ENCODE measurements at regions not wholly inside any gene's neighbourhood (a gene's known extent, or its start where the extent isn't known, plus 50 kb on each side); places are given as distances from the start of the nearest gene placed in this dataset.

DNA sequence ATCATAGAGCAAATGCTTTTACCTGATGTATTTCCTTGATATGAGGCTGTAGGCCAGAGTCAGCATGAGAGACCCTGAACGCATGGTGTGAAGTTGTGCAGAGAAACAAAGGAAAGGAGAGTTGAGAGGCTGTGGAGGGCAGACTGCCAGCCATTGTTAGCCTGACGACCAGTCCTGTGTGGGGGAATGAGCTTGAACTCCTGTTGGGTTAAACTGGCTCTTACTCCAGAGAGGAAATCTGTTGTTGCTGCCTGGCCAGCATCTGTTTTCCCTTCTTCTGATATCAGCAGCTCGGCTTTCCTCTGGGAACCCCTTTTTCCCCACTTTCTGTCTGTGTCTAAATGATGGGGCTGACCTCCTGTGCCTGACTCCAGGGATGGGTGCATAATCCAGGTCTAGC is 158.2 kb upstream of the ZFP64 start:
- TF ChIP-seq POLR2A (IDR thresholded peaks at IDR 0.05; ENCODE audit: low read depth, low read length) (no peak), PAX5 (IDR thresholded peaks at IDR 0.05; ENCODE audit: insufficient read depth, low read length, severe bottlenecking) (no peak), TAF1 (IDR thresholded peaks at IDR 0.05; ENCODE audit: low read depth, low read length) (no peak), POU2F2 (IDR thresholded peaks at IDR 0.05; ENCODE audit: low read depth, low read length) (no peak)
- FAIRE-seq: no peak

DNA sequence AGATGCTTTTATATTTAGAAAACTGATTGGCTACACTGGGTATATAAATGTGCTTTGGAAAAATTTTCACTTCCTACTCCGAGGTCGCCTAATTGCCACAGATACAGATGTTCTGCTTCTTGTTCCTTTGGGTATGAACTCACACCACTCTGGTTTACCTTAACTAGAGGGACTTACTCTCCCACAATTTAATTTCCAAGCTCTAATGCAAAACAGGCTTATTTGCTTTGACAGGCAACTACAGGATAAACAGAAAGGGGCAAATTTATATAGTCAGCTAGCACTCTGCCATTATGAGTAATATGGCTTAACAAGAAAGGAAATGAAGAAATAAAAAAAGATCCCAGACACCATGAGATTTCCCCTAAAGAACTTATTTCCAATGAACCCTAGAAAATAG is 156.9 kb upstream of the ZFP64 start:
- FAIRE-seq (no peak), DNase-seq (ENCODE audit: insufficient read length, low spot score) (no peak)

More for the DNA sequence above, 158.2 kb upstream of the ZFP64 start:
- DNase-seq (ENCODE audit: insufficient read length, low spot score): no peak

DNA sequence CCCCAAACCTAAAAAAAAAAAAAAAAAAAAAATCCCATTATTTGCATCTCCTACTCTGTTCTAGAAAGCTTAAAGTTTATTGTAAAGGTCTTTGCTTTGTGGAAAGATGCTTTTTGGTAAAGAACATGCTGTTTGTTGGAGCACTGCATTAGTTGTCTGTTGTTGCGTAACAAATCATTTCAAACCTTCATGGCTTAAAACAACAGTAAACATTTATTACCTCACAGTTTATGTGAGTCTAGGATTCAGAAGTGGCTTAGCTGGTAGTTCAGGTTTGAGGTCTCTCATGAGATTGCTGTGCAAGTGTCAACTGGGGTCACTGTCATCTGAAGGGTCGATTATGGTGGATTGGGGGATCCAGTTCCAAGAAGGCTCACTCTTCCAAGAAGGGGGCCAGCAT is 155.2 kb upstream of the ZFP64 start:
- no peak for FAIRE-seq
- TF ChIP-seq POU2F2 (IDR thresholded peaks at IDR 0.05; ENCODE audit: low read depth, low read length) (no peak), TAF1 (IDR thresholded peaks at IDR 0.05; ENCODE audit: low read depth, low read length) (no peak), POLR2A (IDR thresholded peaks at IDR 0.05; ENCODE audit: low read depth, low read length) (no peak), SPI1 (IDR thresholded peaks at IDR 0.05; ENCODE audit: low read depth, low read length) (no peak), PAX5 (IDR thresholded peaks at IDR 0.05; ENCODE audit: insufficient read depth, low read length, severe bottlenecking) (no peak), POLR2AphosphoS5 (IDR thresholded peaks at IDR 0.05; ENCODE audit: low read depth, low read length) (no peak)
- DNase-seq (ENCODE audit: insufficient read length, low spot score): no peak

More for the DNA sequence above, 156.9 kb upstream of the ZFP64 start:
- TF ChIP-seq POU2F2 (IDR thresholded peaks at IDR 0.05; ENCODE audit: low read depth, low read length): no peak

DNA sequence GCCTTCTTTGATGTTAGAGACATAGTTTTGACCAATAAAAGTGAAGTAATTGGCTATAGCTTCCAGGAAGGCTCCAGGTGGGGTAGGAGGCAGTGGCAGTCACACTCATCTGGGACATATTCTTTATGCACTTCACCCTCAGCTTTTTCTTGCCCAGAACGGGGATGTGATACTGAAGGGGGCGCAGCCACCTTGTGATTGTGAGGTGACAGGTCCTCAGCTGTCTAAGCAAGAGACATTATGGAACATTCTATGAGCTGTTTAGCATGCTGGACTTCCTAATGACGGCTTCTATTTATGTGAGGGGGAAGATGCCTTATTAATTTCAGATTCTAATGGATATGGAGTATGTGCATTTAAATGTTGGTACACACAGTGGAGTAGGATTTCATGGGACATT is 151.3 kb upstream of the ZFP64 start:
- no peak for DNase-seq (ENCODE audit: insufficient read length, low spot score)
- TF ChIP-seq TAF1 (IDR thresholded peaks at IDR 0.05; ENCODE audit: low read depth, low read length) (no peak), POLR2AphosphoS5 (IDR thresholded peaks at IDR 0.05; ENCODE audit: low read depth, low read length) (no peak), POU2F2 (IDR thresholded peaks at IDR 0.05; ENCODE audit: low read depth, low read length) (no peak), PAX5 (IDR thresholded peaks at IDR 0.05; ENCODE audit: insufficient read depth, low read length, severe bottlenecking) (no peak), SPI1 (IDR thresholded peaks at IDR 0.05; ENCODE audit: low read depth, low read length) (no peak), POLR2A (IDR thresholded peaks at IDR 0.05; ENCODE audit: low read depth, low read length) (no peak)
- no peak for FAIRE-seq

DNA sequence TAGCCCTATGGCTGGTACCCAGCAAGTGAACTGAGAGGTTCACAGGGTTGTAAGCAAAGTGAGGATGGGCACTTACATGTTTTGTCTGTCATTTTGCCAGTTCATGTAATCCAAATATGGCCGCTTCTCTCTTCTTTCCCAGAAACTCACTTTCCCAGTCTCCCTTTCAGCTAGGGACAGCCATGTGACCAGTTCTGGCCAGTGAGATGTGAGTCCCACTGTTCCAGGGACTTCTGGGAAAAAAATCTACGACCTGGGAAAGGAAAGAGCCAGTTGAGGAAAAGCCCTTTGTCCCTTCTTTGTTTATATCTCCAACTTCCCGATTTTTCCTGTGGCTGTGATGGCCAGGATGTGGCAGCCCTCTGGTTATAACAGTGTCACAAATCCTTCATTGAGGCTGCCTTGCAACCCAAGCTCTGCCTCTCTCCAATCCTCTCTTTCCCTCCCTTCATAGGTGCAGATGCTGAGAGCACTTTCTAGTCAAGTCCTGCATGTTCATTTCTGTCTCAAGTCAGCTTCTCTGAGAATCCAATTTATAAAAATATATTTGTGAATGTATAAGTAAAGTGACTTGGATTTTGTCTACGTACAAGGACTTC is 148.6 kb upstream of the ZFP64 start:
- TF ChIP-seq PAX5 (IDR thresholded peaks at IDR 0.05; ENCODE audit: insufficient read depth, low read length, severe bottlenecking) (no peak), POU2F2 (IDR thresholded peaks at IDR 0.05; ENCODE audit: low read depth, low read length) (no peak), POLR2AphosphoS5 (IDR thresholded peaks at IDR 0.05; ENCODE audit: low read depth, low read length) (no peak), POLR2A (IDR thresholded peaks at IDR 0.05; ENCODE audit: low read depth, low read length) (no peak), TAF1 (IDR thresholded peaks at IDR 0.05; ENCODE audit: low read depth, low read length) (no peak), SPI1 (IDR thresholded peaks at IDR 0.05; ENCODE audit: low read depth, low read length) (no peak)
- no peak for DNase-seq (ENCODE audit: insufficient read length, low spot score)
- no peak for FAIRE-seq

DNA sequence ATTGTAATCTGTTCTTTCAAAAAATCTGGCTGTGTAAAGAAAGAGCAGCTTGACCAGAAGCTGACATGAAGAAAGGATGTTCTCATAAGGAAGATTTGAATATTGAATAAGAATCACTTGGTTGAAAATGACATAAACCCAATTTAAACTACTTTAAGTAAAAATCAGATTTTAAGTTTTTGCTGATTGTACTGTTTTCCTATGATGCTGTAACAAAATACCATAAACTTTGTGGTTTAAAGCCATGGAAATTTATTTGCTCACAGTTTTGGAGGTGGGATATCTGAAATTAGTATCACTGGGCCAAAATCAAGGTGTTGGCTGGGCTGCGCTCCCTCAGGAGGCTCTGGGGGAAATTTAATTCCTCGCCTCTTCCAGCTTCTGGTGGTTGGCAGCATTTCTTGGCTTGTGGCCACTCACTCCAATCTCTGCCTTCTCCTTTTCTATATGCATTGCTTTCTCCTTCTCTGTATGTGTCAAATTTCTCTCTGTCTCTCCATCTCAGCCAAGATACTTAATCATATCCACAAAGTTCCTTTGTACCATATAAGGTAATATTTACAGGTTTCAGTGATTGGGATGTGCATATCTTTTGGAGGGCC is 141.2 kb upstream of the ZFP64 start:
- DNase-seq (ENCODE audit: insufficient read length, low spot score) (no peak), FAIRE-seq (no peak)
- TF ChIP-seq POU2F2 (IDR thresholded peaks at IDR 0.05; ENCODE audit: low read depth, low read length) (no peak), POLR2AphosphoS5 (IDR thresholded peaks at IDR 0.05; ENCODE audit: low read depth, low read length) (no peak), TAF1 (IDR thresholded peaks at IDR 0.05; ENCODE audit: low read depth, low read length) (no peak), PAX5 (IDR thresholded peaks at IDR 0.05; ENCODE audit: insufficient read depth, low read length, severe bottlenecking) (no peak), POLR2A (IDR thresholded peaks at IDR 0.05; ENCODE audit: low read depth, low read length) (no peak), SPI1 (IDR thresholded peaks at IDR 0.05; ENCODE audit: low read depth, low read length) (no peak)

DNA sequence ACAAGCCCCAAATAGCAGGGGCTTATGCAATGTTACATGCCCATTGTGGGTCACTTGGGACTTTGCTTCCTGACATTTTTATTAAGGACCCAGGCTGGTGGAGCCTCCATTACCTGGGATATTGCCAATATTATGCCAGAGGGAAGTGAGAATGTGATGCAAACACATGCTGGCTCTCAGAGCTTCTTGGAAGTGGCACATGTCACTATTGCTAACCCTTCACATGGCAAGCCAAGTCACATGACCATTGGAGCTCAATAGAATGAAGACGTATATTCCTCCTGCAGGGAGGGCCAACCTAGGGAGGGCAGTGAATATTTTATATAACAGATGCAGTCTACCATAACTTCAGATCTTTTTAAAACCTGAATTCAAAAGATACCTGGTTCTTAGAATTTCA is 140.7 kb upstream of the ZFP64 start:
- DNase-seq (ENCODE audit: insufficient read length, low spot score) (no peak), FAIRE-seq (no peak)
- no peak for TF ChIP-seq POLR2AphosphoS5 (IDR thresholded peaks at IDR 0.05; ENCODE audit: low read depth, low read length)
- no peak for TF ChIP-seq PAX5 (IDR thresholded peaks at IDR 0.05; ENCODE audit: insufficient read depth, low read length, severe bottlenecking)
- TF ChIP-seq POLR2A (IDR thresholded peaks at IDR 0.05; ENCODE audit: low read depth, low read length): no peak
- TF ChIP-seq TAF1 (IDR thresholded peaks at IDR 0.05; ENCODE audit: low read depth, low read length): no peak
- no peak for TF ChIP-seq POU2F2 (IDR thresholded peaks at IDR 0.05; ENCODE audit: low read depth, low read length)
- TF ChIP-seq SPI1 (IDR thresholded peaks at IDR 0.05; ENCODE audit: low read depth, low read length): no peak

DNA sequence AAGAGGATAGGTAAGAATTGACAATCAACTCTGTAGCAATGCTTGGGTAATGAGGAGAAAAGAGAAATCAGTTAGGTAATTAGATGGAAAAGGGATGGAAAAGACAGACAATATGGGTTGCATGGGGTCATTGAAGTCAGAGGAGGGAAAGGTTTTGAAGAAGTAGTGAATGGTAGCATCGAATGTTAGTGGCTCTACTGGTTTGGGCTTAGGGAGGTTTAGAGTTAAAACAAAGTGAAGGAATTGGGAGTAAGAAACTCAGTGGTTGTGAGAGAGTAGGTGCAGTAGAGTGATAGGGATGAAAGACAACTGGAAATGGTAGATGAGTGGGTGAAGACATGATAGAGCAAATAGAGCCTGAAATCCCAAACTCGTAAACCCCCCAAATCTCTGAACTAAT is 140.1 kb upstream of the ZFP64 start:
- DNase-seq (ENCODE audit: insufficient read length, low spot score): no peak
- TF ChIP-seq SPI1 (IDR thresholded peaks at IDR 0.05; ENCODE audit: low read depth, low read length) (no peak), POU2F2 (IDR thresholded peaks at IDR 0.05; ENCODE audit: low read depth, low read length) (no peak), PAX5 (IDR thresholded peaks at IDR 0.05; ENCODE audit: insufficient read depth, low read length, severe bottlenecking) (no peak), TAF1 (IDR thresholded peaks at IDR 0.05; ENCODE audit: low read depth, low read length) (no peak), POLR2A (IDR thresholded peaks at IDR 0.05; ENCODE audit: low read depth, low read length) (no peak), POLR2AphosphoS5 (IDR thresholded peaks at IDR 0.05; ENCODE audit: low read depth, low read length) (no peak)
- no peak for FAIRE-seq

DNA sequence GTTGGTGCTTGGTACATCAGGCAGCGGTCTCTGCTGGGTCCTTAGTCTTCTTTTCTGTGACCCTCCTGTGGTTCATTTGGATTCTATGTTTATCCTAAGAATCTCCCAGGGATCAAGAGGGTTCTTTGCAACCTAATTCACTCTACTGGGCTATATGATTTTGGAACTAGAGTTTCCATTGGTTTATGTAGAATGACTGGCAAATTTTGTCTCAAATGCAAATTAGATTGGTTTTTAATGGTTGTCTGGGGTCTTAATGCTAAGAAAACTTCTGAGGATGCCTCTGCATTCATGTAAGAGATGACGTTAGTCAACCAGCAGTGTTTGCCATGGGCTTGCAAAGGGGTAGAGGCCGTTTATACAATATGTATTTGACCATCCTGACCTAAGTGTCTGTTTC is 129.8 kb upstream of the ZFP64 start:
- FAIRE-seq (no peak), DNase-seq (ENCODE audit: insufficient read length, low spot score) (no peak)
- TF ChIP-seq TAF1 (IDR thresholded peaks at IDR 0.05; ENCODE audit: low read depth, low read length) (no peak), POLR2A (IDR thresholded peaks at IDR 0.05; ENCODE audit: low read depth, low read length) (no peak), SPI1 (IDR thresholded peaks at IDR 0.05; ENCODE audit: low read depth, low read length) (no peak), POU2F2 (IDR thresholded peaks at IDR 0.05; ENCODE audit: low read depth, low read length) (no peak), POLR2AphosphoS5 (IDR thresholded peaks at IDR 0.05; ENCODE audit: low read depth, low read length) (no peak), PAX5 (IDR thresholded peaks at IDR 0.05; ENCODE audit: insufficient read depth, low read length, severe bottlenecking) (no peak)

DNA sequence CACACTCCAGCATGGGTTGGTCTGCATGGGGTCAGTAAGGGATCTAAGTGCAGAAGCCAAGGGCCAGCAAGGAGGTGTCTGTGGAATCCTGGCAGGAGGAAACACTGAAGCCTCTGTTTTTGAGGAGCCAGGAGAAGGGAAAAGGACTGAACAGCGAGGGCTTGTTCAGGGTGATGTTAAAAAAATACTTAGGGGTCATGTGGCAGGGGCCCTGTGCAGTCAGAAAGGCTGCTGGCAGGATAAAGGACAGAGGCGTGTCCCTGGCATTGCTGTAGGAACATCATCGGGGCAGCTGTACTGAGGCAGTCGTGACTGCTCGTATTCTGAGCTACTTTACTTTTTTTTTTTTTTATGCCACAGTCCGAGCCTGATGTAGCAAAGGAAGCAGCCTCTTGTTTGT is 127.1 kb upstream of the ZFP64 start:
- no peak for DNase-seq (ENCODE audit: insufficient read length, low spot score)
- no peak for FAIRE-seq

More for the DNA sequence above, 127.1 kb upstream of the ZFP64 start:
- TF ChIP-seq POLR2AphosphoS5 (IDR thresholded peaks at IDR 0.05; ENCODE audit: low read depth, low read length) (no peak), TAF1 (IDR thresholded peaks at IDR 0.05; ENCODE audit: low read depth, low read length) (no peak), POLR2A (IDR thresholded peaks at IDR 0.05; ENCODE audit: low read depth, low read length) (no peak)
